Fibroblast of the aortic adventitia (primary cell): ENCODE measurements at regions not wholly inside any gene's neighbourhood (a gene's known extent, or its start where the extent isn't known, plus 50 kb on each side); places are given as distances from the start of the nearest gene placed in this dataset.
"Not testable (repeated sequence)": the region's sequence is repeated elsewhere in the genome, so short reads cannot be mapped to it uniquely, and the experiment has no call there.

ENCODE experiments used
- DNase-seq: peaks from one replicate; pipeline ENCODE4 v3.0.0-alpha.2; 2010; ENCODE audit warnings: low read depth
- H3K4me3 ChIP-seq: 2 replicates; pipeline ENCODE4 v1.5.1; 2011; ENCODE audit warnings: low read depth, mild to moderate bottlenecking, control low read depth, low read length, moderate library complexity
- CTCF ChIP-seq: IDR thresholded peaks from 2 replicates; pipeline ENCODE4 v1.5.1; 2011; ENCODE audit warnings: mild to moderate bottlenecking, low read length, control low read depth, inconsistent platforms; ENCODE audit not compliant: insufficient read depth

GRCh38 chr7:54187886-54188685, 354.1 kb upstream of the VSTM2A start:
- H3K4me3 ChIP-seq = no peak overlapping the region
- no peak for DNase-seq
- TF ChIP-seq CTCF = no peak

- DNase-seq = no peak
- H3K4me3 ChIP-seq = no peak overlapping the region
These were observed 353.3 kb upstream of the VSTM2A start for GRCh38 chr7:54188843-54189242.

GRCh38 chr7:54189330-54189729, 352.8 kb upstream of the VSTM2A start:
- no peak overlapping the region for H3K4me3 ChIP-seq
- no peak for DNase-seq
- TF ChIP-seq CTCF = no peak

More at GRCh38 chr7:54188843-54189242, 353.3 kb upstream of the VSTM2A start:
- no peak for TF ChIP-seq CTCF

DNA sequence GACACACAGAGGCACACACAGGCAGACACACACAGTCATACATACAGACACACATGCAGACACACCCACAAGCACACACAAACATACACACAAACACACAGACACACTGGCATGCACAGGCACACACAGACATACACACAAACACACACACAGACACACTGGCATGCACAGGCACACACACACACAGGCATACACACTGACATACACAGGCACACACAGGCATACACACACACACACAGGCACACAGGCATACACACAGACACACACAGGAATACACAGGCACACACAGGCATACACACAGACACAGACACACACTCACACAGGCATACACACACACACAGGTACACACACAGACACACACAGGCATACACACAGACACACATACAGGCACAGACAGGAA, 340.7 kb upstream of the VSTM2A start:
- no peak overlapping the region for H3K4me3 ChIP-seq
- DNase-seq = no peak
- TF ChIP-seq CTCF = no peak

DNA sequence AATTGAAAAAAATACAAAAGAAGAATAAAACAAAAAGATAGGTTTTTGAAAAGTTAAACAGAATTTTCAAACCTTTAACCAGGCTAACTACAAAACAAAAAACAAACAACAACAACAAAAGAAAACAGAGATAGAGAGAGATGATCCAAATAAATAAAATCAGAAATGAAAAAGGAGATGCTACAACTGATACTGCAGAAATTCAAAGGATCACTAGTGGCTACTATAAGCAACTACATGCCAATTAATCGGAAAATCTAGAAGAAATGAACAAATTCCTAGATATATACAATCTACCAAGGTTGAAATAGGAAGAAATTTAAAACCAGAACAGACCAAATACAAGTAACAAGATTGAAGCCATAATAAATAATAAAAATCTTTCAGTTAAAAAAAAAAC, 326.8 kb upstream of the VSTM2A start:
- DNase-seq = no peak
- H3K4me3 ChIP-seq = no peak overlapping the region
- TF ChIP-seq CTCF = no peak

DNA sequence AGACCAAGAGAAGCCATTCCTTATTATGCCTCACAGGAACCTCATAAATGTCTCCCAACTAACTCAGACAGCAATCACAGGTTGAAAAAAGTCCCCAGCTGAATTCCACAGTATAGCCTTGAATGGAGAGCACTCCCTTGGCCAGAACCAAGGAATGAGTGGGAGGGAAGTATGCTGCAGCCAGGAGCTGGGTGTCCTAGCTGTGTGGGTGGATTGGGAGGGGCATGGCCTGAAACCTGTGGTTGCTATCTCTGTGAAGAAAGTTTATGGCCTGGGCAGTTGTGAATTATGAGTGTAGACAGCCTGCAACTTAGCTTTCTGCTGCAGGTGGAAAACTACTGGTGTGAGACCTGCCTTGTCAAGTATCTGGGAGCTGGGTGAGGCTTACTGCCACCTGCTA, 316.1 kb upstream of the VSTM2A start:
- DNase-seq, H3K4me3 ChIP-seq: not testable (repeated sequence)

- no peak overlapping the region for H3K4me3 ChIP-seq
- TF ChIP-seq CTCF = no peak
- DNase-seq = no peak
These were observed 299.4 kb upstream of the VSTM2A start for GRCh38 chr7:54242776-54243175.
